ENCODE measurements at regions not wholly inside any gene's neighbourhood (a gene's known extent, or its start where the extent isn't known, plus 50 kb on each side); places are given as distances from the start of the nearest gene placed in this dataset.

- Histone ChIP-seq H4K20me1 (ENCODE audit: control insufficient read depth, extremely low read depth, insufficient read depth, low read length) (no peaks in the 10 kb centered on the region), H3K36me3 (ENCODE audit: control insufficient read depth in 2 of 2, extremely low read depth in 1 of 2, insufficient read depth in 2 of 2, low read length in 2 of 2) (no peaks in the 10 kb centered on the region), H3K4me1 (ENCODE audit: control insufficient read depth, extremely low read depth, insufficient read depth, low read length) (no peaks in the 10 kb centered on the region), H3K4me2 (ENCODE audit: control insufficient read depth, extremely low read depth, insufficient read depth, low read depth, low read length) (no peak overlapping the region), H2AFZ (ENCODE audit: control insufficient read depth, low read length) (no peak overlapping the region), H3K9me3 (ENCODE audit: control insufficient read depth, low read depth, low read length) (no peaks in the 10 kb centered on the region), H3K4me3 (ENCODE audit: control insufficient read depth in 2 of 3, extremely low read depth in 1 of 3, insufficient read depth in 2 of 3, low read depth in 1 of 3, low read length in 3 of 3) (no peak overlapping the region), H3K9me1 (ENCODE audit: control insufficient read depth, extremely low read depth, insufficient read depth, low read length) (no peaks in the 10 kb centered on the region), H3K27ac (ENCODE audit: control insufficient read depth, insufficient read depth, low read length) (no peak overlapping the region), H3K27me3 (ENCODE audit: control insufficient read depth, extremely low read depth, insufficient read depth, low read length) (no peaks in the 10 kb centered on the region), H3K79me2 (ENCODE audit: control insufficient read depth, insufficient read depth, low read length) (no peaks in the 10 kb centered on the region), H3K9ac (ENCODE audit: control insufficient read depth, extremely low read depth, insufficient read depth, low read length) (no peak overlapping the region)
- dilution Hi-C loops (cut with MboI; ENCODE audit: extremely low pct_ligation_motif_present, low sequenced_read_pairs) = no loop called here
- TF ChIP-seq EZH2 (IDR thresholded peaks at IDR 0.05; ENCODE audit: low read length) (no peak), CTCF (optimal IDR thresholded peaks at IDR 0.05 in 1 of 3, IDR thresholded peaks at IDR 0.05 in 1 of 3, conservative IDR thresholded peaks at IDR 0.05 in 1 of 3; ENCODE audit: extremely low read depth in 1 of 3, insufficient read depth in 2 of 3, low read length in 3 of 3) (no peak)
- FAIRE-seq = no peak
- DNase-seq (ENCODE audit: low read depth, low spot score) = no peak
Measured at GRCh38 chr21:28084951-28085350, 907.7 kb downstream of the LTN1 start.

- H3K4me2 ChIP-seq (ENCODE audit: control insufficient read depth, extremely low read depth, insufficient read depth, low read depth, low read length) = no peak overlapping the region
- no peaks in the 10 kb centered on the region for H3K4me1 ChIP-seq (ENCODE audit: control insufficient read depth, extremely low read depth, insufficient read depth, low read length)
- DNase-seq (ENCODE audit: low read depth, low spot score) (no peak), FAIRE-seq (no peak)
- H3K79me2 ChIP-seq (ENCODE audit: control insufficient read depth, insufficient read depth, low read length) = no peaks in the 10 kb centered on the region
- no peaks in the 10 kb centered on the region for H3K9me3 ChIP-seq (ENCODE audit: control insufficient read depth, low read depth, low read length)
- no peak overlapping the region for H3K4me3 ChIP-seq (ENCODE audit: control insufficient read depth in 2 of 3, extremely low read depth in 1 of 3, insufficient read depth in 2 of 3, low read depth in 1 of 3, low read length in 3 of 3)
- no peaks in the 10 kb centered on the region for H3K36me3 ChIP-seq (ENCODE audit: control insufficient read depth in 2 of 2, extremely low read depth in 1 of 2, insufficient read depth in 2 of 2, low read length in 2 of 2)
- no peak overlapping the region for H2AFZ ChIP-seq (ENCODE audit: control insufficient read depth, low read length)
- H3K27me3 ChIP-seq (ENCODE audit: control insufficient read depth, extremely low read depth, insufficient read depth, low read length) = no peaks in the 10 kb centered on the region
- H3K27ac ChIP-seq (ENCODE audit: control insufficient read depth, insufficient read depth, low read length) = no peak overlapping the region
- H3K9me1 ChIP-seq (ENCODE audit: control insufficient read depth, extremely low read depth, insufficient read depth, low read length) = no peaks in the 10 kb centered on the region
- H4K20me1 ChIP-seq (ENCODE audit: control insufficient read depth, extremely low read depth, insufficient read depth, low read length) = no peaks in the 10 kb centered on the region
- dilution Hi-C loops (cut with MboI; ENCODE audit: extremely low pct_ligation_motif_present, low sequenced_read_pairs) = no loop called here
- H3K9ac ChIP-seq (ENCODE audit: control insufficient read depth, extremely low read depth, insufficient read depth, low read length) = no peak overlapping the region
- TF ChIP-seq CTCF (optimal IDR thresholded peaks at IDR 0.05 in 1 of 3, IDR thresholded peaks at IDR 0.05 in 1 of 3, conservative IDR thresholded peaks at IDR 0.05 in 1 of 3; ENCODE audit: extremely low read depth in 1 of 3, insufficient read depth in 2 of 3, low read length in 3 of 3) = no peak
Measured at GRCh38 chr21:28083350-28083749, 909.3 kb downstream of the LTN1 start.
